Ammon's horn (tissue), 1 donor: ENCODE measurements at regions not wholly inside any gene's neighbourhood (a gene's known extent, or its start where the extent isn't known, plus 50 kb on each side); places are given as distances from the start of the nearest gene placed in this dataset.
"Not testable (repeated sequence)": the region's sequence is repeated elsewhere in the genome, so short reads cannot be mapped to it uniquely, and the experiment has no call there.

Experiments
- DNase-seq: peaks from one replicate; pipeline ENCODE4 v3.0.0-alpha.2; 2016; ENCODE audit warnings: low spot score

- DNase-seq = not testable (repeated sequence)
These were observed 112.1 kb upstream of the DUSP22 start for GRCh38 chr6:180091-180694.

GRCh38 chr6:181049-181654, 111.1 kb upstream of the DUSP22 start:
- no peak for DNase-seq

GRCh38 chr6:183668-184067, 108.6 kb upstream of the DUSP22 start:
- DNase-seq = no peak

GRCh38 chr6:184161-184700, 108.1 kb upstream of the DUSP22 start:
- DNase-seq = no peak

- DNase-seq = no peak
These were observed 105.8 kb upstream of the DUSP22 start for GRCh38 chr6:186340-186965.

GRCh38 chr6:187210-187861, 105.0 kb upstream of the DUSP22 start:
- no peak for DNase-seq

GRCh38 chr6:188821-189655, 103.2 kb upstream of the DUSP22 start:
- peak; percentile 84 for DNase-seq

- DNase-seq = no peak
These were observed 102.6 kb upstream of the DUSP22 start for GRCh38 chr6:189676-190075.

GRCh38 chr6:190596-191395, 101.5 kb upstream of the DUSP22 start:
- no peak for DNase-seq

- DNase-seq = no peak
These were observed 100.6 kb upstream of the DUSP22 start for GRCh38 chr6:191487-192312.

- DNase-seq = no peak
These were observed 100.0 kb upstream of the DUSP22 start for GRCh38 chr6:192313-192664.

- DNase-seq = no peak
These were observed 99.1 kb upstream of the DUSP22 start for GRCh38 chr6:193180-193579.

GRCh38 chr6:193773-194310, 98.4 kb upstream of the DUSP22 start:
- DNase-seq = no peak

- DNase-seq = no peak
These were observed 96.4 kb upstream of the DUSP22 start for GRCh38 chr6:195861-196360.

- DNase-seq = no peak
These were observed 95.7 kb upstream of the DUSP22 start for GRCh38 chr6:196543-196942.

- DNase-seq = no peak
These were observed 88.6 kb upstream of the DUSP22 start for GRCh38 chr6:203661-204060.

- DNase-seq = no peak
These were observed 86.0 kb upstream of the DUSP22 start for GRCh38 chr6:206264-206663.

- DNase-seq = no peak
These were observed 83.9 kb upstream of the DUSP22 start for GRCh38 chr6:208364-208763.

GRCh38 chr6:208938-209337, 83.3 kb upstream of the DUSP22 start:
- no peak for DNase-seq
